ENCODE measurements at regions not wholly inside any gene's neighbourhood (a gene's known extent, or its start where the extent isn't known, plus 50 kb on each side); places are given as distances from the start of the nearest gene placed in this dataset.

GRCh38 chr5:117947121-117947520 lies 1041.2 kb downstream of the DTWD2 start:
- ATAC-seq (no peak), DNase-seq (ENCODE audit: low spot score) (no peak)
- POLR2A ChIA-PET: no interaction called here
- CTCF ChIA-PET: no interaction called here
- Mint-ChIP-seq H3K9me3 (no peaks in the 10 kb centered on the region), H3K36me3 (no peaks in the 10 kb centered on the region), H3K27ac (no peak overlapping the region), H3K4me1 (no peaks in the 10 kb centered on the region), H3K27me3 (ENCODE audit: low read depth) (no peaks in the 10 kb centered on the region; the same call in 1 of the 2 replicates), H3K4me3 (no peak overlapping the region)
- no peak for TF ChIP-seq MAX (CRISPR knock-in tag; IDR thresholded peaks at IDR 0.05)
- no peak for TF ChIP-seq ERG (CRISPR knock-in tag; IDR thresholded peaks at IDR 0.05)
- TF ChIP-seq JUN (CRISPR knock-in tag; IDR thresholded peaks at IDR 0.05): no peak
- no peak for TF ChIP-seq ARID4B (CRISPR knock-in tag; IDR thresholded peaks at IDR 0.05; ENCODE audit: borderline replicate concordance)
- no peak for TF ChIP-seq ZMAT4 (CRISPR knock-in tag; IDR thresholded peaks at IDR 0.05)
- no peak for TF ChIP-seq SMAD4 (CRISPR knock-in tag; IDR thresholded peaks at IDR 0.05)
- no peak for TF ChIP-seq ZBTB21 (CRISPR knock-in tag; IDR thresholded peaks at IDR 0.05; ENCODE audit: borderline replicate concordance)
- TF ChIP-seq JAZF1 (CRISPR knock-in tag; IDR thresholded peaks at IDR 0.05): no peak
- TF ChIP-seq ZNF281 (CRISPR knock-in tag; IDR thresholded peaks at IDR 0.05): no peak
- no peak for TF ChIP-seq FOXJ3 (CRISPR knock-in tag; IDR thresholded peaks at IDR 0.05; ENCODE audit: borderline replicate concordance)
- no peak for TF ChIP-seq SP1 (CRISPR knock-in tag; conservative IDR thresholded peaks at IDR 0.05)
- no peak for TF ChIP-seq PREB (CRISPR knock-in tag; IDR thresholded peaks at IDR 0.05; ENCODE audit: borderline replicate concordance)
- no peak for TF ChIP-seq EMX1 (CRISPR knock-in tag; IDR thresholded peaks at IDR 0.05)
- no peak for TF ChIP-seq GRHL2 (CRISPR knock-in tag; IDR thresholded peaks at IDR 0.05; ENCODE audit: insufficient replicate concordance, severe bottlenecking)
- no peak for TF ChIP-seq USF2 (CRISPR knock-in tag; IDR thresholded peaks at IDR 0.05)
